NCI-H2196 treated with DMSO at 0.1 percent for 48 hours (cell line): ENCODE measurements at regions not wholly inside any gene's neighbourhood (a gene's known extent, or its start where the extent isn't known, plus 50 kb on each side); places are given as distances from the start of the nearest gene placed in this dataset.
"Not testable (repeated sequence)": the region's sequence is repeated elsewhere in the genome, so short reads cannot be mapped to it uniquely, and the experiment has no call there.

ENCODE experiments used
- DNase-seq: peaks from one replicate; lab custom pipeline; 2025; ENCODE audit not compliant: unreplicated experiment; lab: John Stamatoyannopoulos, UW

GRCh38 chr12:31822761-31823160, 93.9 kb upstream of the AMN1 start:
- DNase-seq = no peak

- no peak for DNase-seq
Observed at GRCh38 chr12:31821484-31821883, 92.7 kb upstream of the AMN1 start.

- no peak for DNase-seq
Observed at GRCh38 chr12:31820832-31821231, 92.0 kb upstream of the AMN1 start.

- no peak for DNase-seq
Observed at GRCh38 chr12:31819427-31819826, 90.6 kb upstream of the AMN1 start.

- DNase-seq = no peak
Observed at GRCh38 chr12:31818623-31819268, 89.9 kb upstream of the AMN1 start.

- no peak for DNase-seq
Observed at GRCh38 chr12:31817120-31817519, 88.3 kb upstream of the AMN1 start.

GRCh38 chr12:31815096-31815495, 86.3 kb upstream of the AMN1 start:
- DNase-seq = no peak

- no peak for DNase-seq
Observed at GRCh38 chr12:31813305-31813704, 84.5 kb upstream of the AMN1 start.

- DNase-seq = no peak
Observed at GRCh38 chr12:31807773-31808097, 78.9 kb upstream of the AMN1 start.

GRCh38 chr12:31807081-31807772, 78.4 kb upstream of the AMN1 start:
- not testable (repeated sequence) for DNase-seq

- not testable (repeated sequence) for DNase-seq
Observed at GRCh38 chr12:31805681-31806080, 76.9 kb upstream of the AMN1 start.

GRCh38 chr12:31804707-31805106, 75.9 kb upstream of the AMN1 start:
- DNase-seq = not testable (repeated sequence)

GRCh38 chr12:31804185-31804504, 75.3 kb upstream of the AMN1 start:
- no peak for DNase-seq

GRCh38 chr12:31803306-31804184, 74.7 kb upstream of the AMN1 start:
- no peak for DNase-seq

- no peak for DNase-seq
Observed at GRCh38 chr12:31801872-31802271, 73.1 kb upstream of the AMN1 start.

GRCh38 chr12:31797230-31797872, 68.5 kb upstream of the AMN1 start:
- no peak for DNase-seq

- no peak for DNase-seq
Observed at GRCh38 chr12:31796270-31796951, 67.6 kb upstream of the AMN1 start.

- DNase-seq = no peak
Observed at GRCh38 chr12:31794745-31795144, 65.9 kb upstream of the AMN1 start.

- DNase-seq = not testable (repeated sequence)
Observed at GRCh38 chr12:31791265-31791664, 62.4 kb upstream of the AMN1 start.

- DNase-seq = no peak
Observed at GRCh38 chr12:31790759-31791158, 61.9 kb upstream of the AMN1 start.

GRCh38 chr12:31785318-31785717, 56.5 kb upstream of the AMN1 start:
- no peak for DNase-seq
